NCI-H2081 treated with DMSO at 0.1 percent for 48 hours (cell line): ENCODE measurements at regions not wholly inside any gene's neighbourhood (a gene's known extent, or its start where the extent isn't known, plus 50 kb on each side); places are given as distances from the start of the nearest gene placed in this dataset.
A peak's percentile ranks its signal among the peaks of the same experiment; 100 is the strongest.
"Not testable (repeated sequence)": the region's sequence is repeated elsewhere in the genome, so short reads cannot be mapped to it uniquely, and the experiment has no call there.

Experiments used
- DNase-seq: peaks from one replicate; lab custom pipeline; 2025; lab: John Stamatoyannopoulos, UW

GRCh38 chrX:45815441-45815840, 614.8 kb upstream of the DIPK2B start:
- no peak for DNase-seq

- DNase-seq: no peak
These were observed 610.6 kb upstream of the DIPK2B start for GRCh38 chrX:45811326-45811725.

GRCh38 chrX:45807572-45808425, 607.1 kb upstream of the DIPK2B start:
- DNase-seq: no peak

GRCh38 chrX:45806410-45807121, 605.9 kb upstream of the DIPK2B start:
- DNase-seq: no peak

- no peak for DNase-seq
These were observed 603.6 kb upstream of the DIPK2B start for GRCh38 chrX:45804276-45804675.

GRCh38 chrX:45803383-45803921, 602.8 kb upstream of the DIPK2B start:
- DNase-seq: no peak

- peak; percentile 4 for DNase-seq
These were observed 600.9 kb upstream of the DIPK2B start for GRCh38 chrX:45801554-45801953.

GRCh38 chrX:45800746-45801453, 600.2 kb upstream of the DIPK2B start:
- not testable (repeated sequence) for DNase-seq

- DNase-seq: no peak
These were observed 598.9 kb upstream of the DIPK2B start for GRCh38 chrX:45799576-45799975.

- no peak for DNase-seq
These were observed 594.9 kb upstream of the DIPK2B start for GRCh38 chrX:45795546-45795945.

GRCh38 chrX:45794995-45795337, 594.3 kb upstream of the DIPK2B start:
- DNase-seq: no peak

- DNase-seq: no peak
These were observed 593.8 kb upstream of the DIPK2B start for GRCh38 chrX:45794323-45794994.

GRCh38 chrX:45788941-45789348, 588.3 kb upstream of the DIPK2B start:
- no peak for DNase-seq

- DNase-seq: no peak
These were observed 587.6 kb upstream of the DIPK2B start for GRCh38 chrX:45788315-45788714.

GRCh38 chrX:45784590-45784989, 583.9 kb upstream of the DIPK2B start:
- DNase-seq: no peak

GRCh38 chrX:45783002-45783401, 582.3 kb upstream of the DIPK2B start:
- no peak for DNase-seq

- DNase-seq: no peak
These were observed 581.4 kb upstream of the DIPK2B start for GRCh38 chrX:45781901-45782553.

GRCh38 chrX:45778616-45779015, 577.9 kb upstream of the DIPK2B start:
- no peak for DNase-seq

GRCh38 chrX:45777366-45777765, 576.7 kb upstream of the DIPK2B start:
- no peak for DNase-seq

- DNase-seq: no peak
These were observed 574.8 kb upstream of the DIPK2B start for GRCh38 chrX:45775468-45775867.

- DNase-seq: no peak
These were observed 574.3 kb upstream of the DIPK2B start for GRCh38 chrX:45774961-45775360.
